ENCODE measurements at regions not wholly inside any gene's neighbourhood (a gene's known extent, or its start where the extent isn't known, plus 50 kb on each side); places are given as distances from the start of the nearest gene placed in this dataset.

DNA sequence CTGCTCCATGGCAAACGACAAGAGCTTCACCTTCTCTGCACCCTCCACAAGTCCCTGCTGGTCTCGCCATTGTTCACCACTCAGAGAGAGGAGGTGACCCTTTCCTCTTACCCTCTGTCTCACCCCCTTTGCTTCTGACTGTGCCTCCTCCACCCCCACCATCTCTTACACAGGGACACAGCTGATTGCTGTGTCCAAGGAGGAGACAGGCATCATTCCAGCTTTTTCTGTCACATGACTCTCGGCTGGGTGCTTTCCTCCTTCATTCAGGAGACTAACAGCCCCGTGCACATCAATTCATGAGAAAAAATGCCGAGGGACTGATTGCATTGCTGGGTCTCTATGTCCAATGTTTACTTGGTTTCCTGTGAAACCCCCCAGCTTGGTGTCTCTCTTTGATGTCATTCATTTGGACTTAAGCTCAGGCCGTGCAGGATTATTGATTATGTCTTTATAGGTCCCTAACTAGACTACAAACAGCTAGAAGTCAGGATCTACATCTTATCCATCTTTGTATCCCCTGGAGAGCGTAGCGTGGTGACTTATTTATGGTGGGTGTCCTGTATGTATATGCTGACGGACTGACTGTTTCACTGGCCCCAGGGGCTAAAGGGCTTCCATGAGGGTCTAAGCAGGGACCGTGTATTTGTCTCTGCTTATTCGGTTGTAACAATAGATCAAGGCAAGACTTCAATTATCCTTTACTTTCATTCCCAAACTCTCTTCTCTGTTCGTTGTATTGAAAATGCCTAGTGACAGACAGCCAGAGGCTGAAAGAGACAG is 82.2 kb upstream of the CDH13 start:
- H3K36me3 ChIP-seq (replicated peaks in 1 of 2; ENCODE audit: control insufficient read depth in 1 of 2, insufficient read depth in 2 of 2, low read length in 2 of 2) = no peaks in the 10 kb centered on the region
- H3K27me3 ChIP-seq (ENCODE audit: control insufficient read depth in 2 of 2, insufficient read depth in 2 of 2, low read length in 2 of 2) = no peaks in the 10 kb centered on the region
- peaks cover 0 to 3% (median 2%) of the 10 kb centered on the region in 3 donors for H3K27me3 Mint-ChIP-seq (ENCODE audit: low read depth in 3 of 3)
- H3K9me3 ChIP-seq (replicated peaks in 1 of 2; ENCODE audit: control insufficient read depth in 1 of 2, insufficient read depth in 1 of 2, low read length in 2 of 2) = peaks cover 0 to 5% of the 10 kb centered on the region in 2 donors
- 87% methylated on average over 7 of the region's 12 CpGs for WGBS (ENCODE audit: insufficient coverage)
- H3K4me1 ChIP-seq (ENCODE audit: control insufficient read depth in 1 of 2, insufficient read depth in 2 of 2, low read length in 2 of 2) = no peaks in the 10 kb centered on the region
- H4K20me1 ChIP-seq (ENCODE audit: insufficient read depth, low read length) = no peaks in the 10 kb centered on the region
- no peak overlapping the region for H2AFZ ChIP-seq (ENCODE audit: insufficient read depth, low read depth, low read length, poor library complexity, severe bottlenecking)
- H3K27ac ChIP-seq (ENCODE audit: low read depth in 1 of 2, low read length in 2 of 2) = no peak overlapping the region
- H3K79me2 ChIP-seq (ENCODE audit: insufficient read depth, low read length) = no peaks in the 10 kb centered on the region
- DNase-seq = no peak
- TF ChIP-seq, protein P1, sequence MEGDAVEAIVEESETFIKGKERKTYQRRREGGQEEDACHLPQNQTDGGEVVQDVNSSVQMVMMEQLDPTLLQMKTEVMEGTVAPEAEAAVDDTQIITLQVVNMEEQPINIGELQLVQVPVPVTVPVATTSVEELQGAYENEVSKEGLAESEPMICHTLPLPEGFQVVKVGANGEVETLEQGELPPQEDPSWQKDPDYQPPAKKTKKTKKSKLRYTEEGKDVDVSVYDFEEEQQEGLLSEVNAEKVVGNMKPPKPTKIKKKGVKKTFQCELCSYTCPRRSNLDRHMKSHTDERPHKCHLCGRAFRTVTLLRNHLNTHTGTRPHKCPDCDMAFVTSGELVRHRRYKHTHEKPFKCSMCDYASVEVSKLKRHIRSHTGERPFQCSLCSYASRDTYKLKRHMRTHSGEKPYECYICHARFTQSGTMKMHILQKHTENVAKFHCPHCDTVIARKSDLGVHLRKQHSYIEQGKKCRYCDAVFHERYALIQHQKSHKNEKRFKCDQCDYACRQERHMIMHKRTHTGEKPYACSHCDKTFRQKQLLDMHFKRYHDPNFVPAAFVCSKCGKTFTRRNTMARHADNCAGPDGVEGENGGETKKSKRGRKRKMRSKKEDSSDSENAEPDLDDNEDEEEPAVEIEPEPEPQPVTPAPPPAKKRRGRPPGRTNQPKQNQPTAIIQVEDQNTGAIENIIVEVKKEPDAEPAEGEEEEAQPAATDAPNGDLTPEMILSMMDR (IDR thresholded peaks at IDR 0.05) = no peak
- no peak overlapping the region for H3K4me2 ChIP-seq (replicated peaks; ENCODE audit: extremely low read depth, low read length, poor library complexity, severe bottlenecking)
- no peaks in the 10 kb centered on the region for H3K36me3 Mint-ChIP-seq
- no peak overlapping the region for H3K4me3 ChIP-seq (replicated peaks in 1 of 3; ENCODE audit: low read depth in 2 of 3, low read length in 3 of 3)
- no peak overlapping the region for H3K9ac ChIP-seq (ENCODE audit: insufficient read depth, low read length, poor library complexity, severe bottlenecking)
- no peak overlapping the region for H3K4me3 Mint-ChIP-seq
- peaks cover 0 to 5% (median 3%) of the 10 kb centered on the region in 7 donors for H3K9me3 Mint-ChIP-seq
- intact Hi-C loops (cut with micrococcal nuclease) = no loop called here
- no peaks in the 10 kb centered on the region for H3K4me1 Mint-ChIP-seq
- H3K27ac Mint-ChIP-seq = no peak overlapping the region

DNA sequence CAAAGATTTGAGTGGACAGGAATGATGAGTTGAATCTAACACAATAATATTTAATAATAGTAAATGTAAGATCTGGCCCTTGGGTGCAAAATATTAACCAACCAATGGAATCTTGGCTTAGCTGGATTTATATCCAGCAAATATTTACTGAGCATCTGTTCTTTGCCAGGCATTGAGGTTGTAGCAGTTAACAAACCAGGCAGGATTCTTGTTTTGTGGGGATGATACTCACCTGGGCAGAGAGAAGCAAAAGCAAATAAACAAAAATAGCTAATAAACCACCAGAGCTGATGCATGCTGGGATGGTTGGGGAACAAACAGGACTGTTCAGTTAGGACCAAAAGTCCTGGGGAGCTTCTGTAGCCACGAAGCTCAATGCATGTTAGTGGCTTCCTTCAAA is 84.1 kb upstream of the CDH13 start:
- no peak overlapping the region for H3K4me3 Mint-ChIP-seq
- Histone ChIP-seq H3K4me3 (replicated peaks in 1 of 3; ENCODE audit: low read depth in 2 of 3, low read length in 3 of 3) (no peak overlapping the region), H3K79me2 (ENCODE audit: insufficient read depth, low read length) (no peaks in the 10 kb centered on the region), H3K9me3 (replicated peaks in 1 of 2; ENCODE audit: control insufficient read depth in 1 of 2, insufficient read depth in 1 of 2, low read length in 2 of 2) (peaks cover 5% of the 10 kb centered on the region in 2 donors), H3K27ac (ENCODE audit: low read depth in 1 of 2, low read length in 2 of 2) (no peak overlapping the region), H3K36me3 (replicated peaks in 1 of 2; ENCODE audit: control insufficient read depth in 1 of 2, insufficient read depth in 2 of 2, low read length in 2 of 2) (no peaks in the 10 kb centered on the region), H2AFZ (ENCODE audit: insufficient read depth, low read depth, low read length, poor library complexity, severe bottlenecking) (no peak overlapping the region), H3K27me3 (ENCODE audit: control insufficient read depth in 2 of 2, insufficient read depth in 2 of 2, low read length in 2 of 2) (no peaks in the 10 kb centered on the region), H3K4me2 (replicated peaks; ENCODE audit: extremely low read depth, low read length, poor library complexity, severe bottlenecking) (no peak overlapping the region), H3K4me1 (ENCODE audit: control insufficient read depth in 1 of 2, insufficient read depth in 2 of 2, low read length in 2 of 2) (no peaks in the 10 kb centered on the region), H3K9ac (ENCODE audit: insufficient read depth, low read length, poor library complexity, severe bottlenecking) (no peak overlapping the region), H4K20me1 (ENCODE audit: insufficient read depth, low read length) (no peaks in the 10 kb centered on the region)
- 82% methylated on average over 1 of the region's 1 CpG for WGBS (ENCODE audit: insufficient coverage)
- TF ChIP-seq, protein P1 (IDR thresholded peaks at IDR 0.05) = no peak
- no peaks in the 10 kb centered on the region for H3K36me3 Mint-ChIP-seq
- H3K9me3 Mint-ChIP-seq = peaks cover 0 to 7% (median 4%) of the 10 kb centered on the region in 7 donors
- DNase-seq = no peak
- no peak overlapping the region for H3K27ac Mint-ChIP-seq
- intact Hi-C loops (cut with micrococcal nuclease) = no loop called here
- no peaks in the 10 kb centered on the region for H3K4me1 Mint-ChIP-seq
- peaks cover 0 to 3% (median 2%) of the 10 kb centered on the region in 3 donors for H3K27me3 Mint-ChIP-seq (ENCODE audit: low read depth in 3 of 3)

Measured in CD14-positive monocyte (primary cell).